HepG2 (cell line): ENCODE measurements at regions not wholly inside any gene's neighbourhood (a gene's known extent, or its start where the extent isn't known, plus 50 kb on each side); places are given as distances from the start of the nearest gene placed in this dataset.

Experiments used
- ATAC-seq: fragments of 200-7000 bp; cut with Tn5 transposase; 3 replicates; pipeline ENCODE4 v1.9.1; 2020; ENCODE audit warnings: mild to moderate bottlenecking, moderate library complexity
- BruUV-seq: library from RNA; stranded (reverse); fragments of 400-500 nt; replicated peaks from 2 replicates; lab custom pipeline; 2021; lab: Mats Ljungman, UMichigan
- CTCF ChIA-PET: fragments of 300-600 bp; formaldehyde crosslinking; extraction: SDS; loops from one replicate; lab custom pipeline; 2021; ENCODE audit warnings: low total read pairs, inconsistent platforms, low intra/inter-chr PET ratio; lab: Yijun Ruan, JAX
- POLR2A ChIA-PET: fragments of 350-600 bp; sonication (Branson Sonifier 250); formaldehyde crosslinking; loops from one replicate; lab custom pipeline; 2020; ENCODE audit warnings: antibody characterized with exemption, inconsistent platforms; lab: Yijun Ruan, JAX
- DNase-seq: peaks from one replicate; pipeline ENCODE4 v3.0.0-alpha.2; 2015; ENCODE audit warnings: low spot score
- FAIRE-seq: peaks from 3 replicates; lab custom pipeline; 2011; peaks lifted over from hg19 to GRCh38; lab: Jason Lieb, UNC
- H2AFZ ChIP-seq: one replicate; pipeline ENCODE4 v1.6.1; 2011; ENCODE audit warnings: low read length, inconsistent platforms
- H3K27ac ChIP-seq: fragments of 300-600 bp; 3 replicates; pipeline ENCODE4 v1.8.0; 2011; ENCODE audit warnings: mixed run types, mild to moderate bottlenecking, mixed read lengths, low read length, inconsistent platforms; ENCODE audit not compliant: insufficient read depth; ENCODE audit errors: extremely low read length
- H3K27me3 ChIP-seq, 2 experiments: fragments of 200-600 bp in 1 of 2; 2 replicates in 1 of 2; 3 replicates in 1 of 2; pipeline versions ENCODE4 v1.6.0 to v1.8.0; 2011; ENCODE audit warnings: low read length in 2 of 2, mild to moderate bottlenecking in 2 of 2, moderate library complexity in 2 of 2, inconsistent platforms in 1 of 2; ENCODE audit not compliant: insufficient read depth in 2 of 2, control insufficient read depth in 1 of 2
- H3K36me3 ChIP-seq, 2 experiments: fragments of 200-600 bp in 1 of 2; replicated peaks in 1 of 2; 2 replicates in 1 of 2; 3 replicates in 1 of 2; pipeline versions ENCODE4 v1.5.1 to v1.8.0; 2011; ENCODE audit warnings: low read length in 2 of 2, inconsistent platforms in 1 of 2; ENCODE audit not compliant: insufficient read depth in 2 of 2, control insufficient read depth in 1 of 2
- H3K4me1 ChIP-seq: 2 replicates; pipeline ENCODE4 v1.5.1; 2012; ENCODE audit warnings: low read length, inconsistent platforms; ENCODE audit not compliant: insufficient read depth
- H3K4me2 ChIP-seq: 2 replicates; pipeline ENCODE4 v1.6.0; 2011; ENCODE audit warnings: low read depth, low read length, inconsistent platforms
- H3K4me3 ChIP-seq, 3 experiments: fragments of 200-600 bp in 1 of 3; sonication (generic), shearing (Covaris generic) in 1 of 3; replicated peaks in 1 of 3; 2 replicates each; pipeline ENCODE4 v1.5.1; 2011 to 2016; ENCODE audit warnings: low read length in 3 of 3, inconsistent platforms in 2 of 3, low read depth in 2 of 3, mild to moderate bottlenecking in 2 of 3, control low read depth in 1 of 3, mixed read lengths in 1 of 3; ENCODE audit not compliant: insufficient read depth in 1 of 3
- H3K79me2 ChIP-seq: one replicate; pipeline ENCODE4 v1.6.1; 2011; ENCODE audit warnings: low read length, inconsistent platforms; ENCODE audit not compliant: insufficient read depth
- H3K9ac ChIP-seq: 2 replicates; pipeline ENCODE4 v1.6.0; 2011; ENCODE audit warnings: mild to moderate bottlenecking, low read depth, low read length, inconsistent platforms; ENCODE audit not compliant: insufficient read depth
- H3K9me3 ChIP-seq: 2 replicates; pipeline ENCODE4 v1.5.1; 2012; ENCODE audit warnings: mild to moderate bottlenecking, low read length
- H4K20me1 ChIP-seq: 2 replicates; pipeline ENCODE4 v1.6.0; 2011; ENCODE audit warnings: inconsistent platforms, mild to moderate bottlenecking, low read length, moderate library complexity; ENCODE audit not compliant: insufficient read depth
- ARHGAP35 ChIP-seq: sonication (generic); formaldehyde crosslinking; IDR thresholded peaks from 2 replicates; pipeline ENCODE4 v1.9.0; 2022; ENCODE audit warnings: mild to moderate bottlenecking, inconsistent platforms, moderate library complexity, missing genetic modification reagents, borderline replicate concordance
- ATF5 ChIP-seq: sonication (generic); formaldehyde crosslinking; IDR thresholded peaks from 2 replicates; pipeline ENCODE4 v1.4.0; 2020; ENCODE audit warnings: mild to moderate bottlenecking, low read depth, missing genetic modification reagents
- CEBPZ ChIP-seq: IDR thresholded peaks from 2 replicates; pipeline ENCODE4 v1.6.1; 2012; ENCODE audit warnings: low read length, improper control_type of control experiment
- HES4 ChIP-seq: sonication (generic); formaldehyde crosslinking; IDR thresholded peaks from 2 replicates; pipeline ENCODE4 v1.9.0; 2021; ENCODE audit warnings: mild to moderate bottlenecking, missing genetic modification reagents, borderline replicate concordance
- LRRFIP1 ChIP-seq: sonication (generic); formaldehyde crosslinking; conservative IDR thresholded peaks from 2 replicates; pipeline ENCODE4 v1.4.0; 2020; ENCODE audit warnings: missing genetic modification reagents
- MLLT10 ChIP-seq: sonication (generic); formaldehyde crosslinking; IDR thresholded peaks from 2 replicates; pipeline ENCODE4 v1.4.0; 2020; ENCODE audit warnings: missing genetic modification reagents
- MTERF4 ChIP-seq: sonication (generic); formaldehyde crosslinking; IDR thresholded peaks from 2 replicates; pipeline ENCODE4 v1.8.0; 2023; ENCODE audit warnings: mild to moderate bottlenecking, missing genetic modification reagents
- PCBP2 ChIP-seq: fragments of 200-400 bp; formaldehyde crosslinking; optimal IDR thresholded peaks from 2 replicates; pipeline ENCODE3; 2018; ENCODE audit warnings: low read length, low read depth; ENCODE audit not compliant: poor library complexity, severe bottlenecking
- POLR2A ChIP-seq, 2 experiments: IDR thresholded peaks; 2 replicates each; pipeline ENCODE4 v1.6.1; 2011; ENCODE audit warnings: low read depth in 2 of 2, low read length in 2 of 2, mild to moderate bottlenecking in 1 of 2, moderate library complexity in 1 of 2; ENCODE audit not compliant: insufficient read depth in 1 of 2
- SAP130 ChIP-seq: IDR thresholded peaks from 2 replicates; pipeline ENCODE4 v1.6.1; 2016; ENCODE audit warnings: low read depth
- ZNF282 ChIP-seq: fragments of 450-650 bp; IDR thresholded peaks from 2 replicates; pipeline ENCODE4 v1.6.1; 2018; ENCODE audit not compliant: partially characterized antibody
- ZNF460 ChIP-seq: sonication (generic); formaldehyde crosslinking; IDR thresholded peaks from 2 replicates; pipeline ENCODE4 v1.5.1; 2020; ENCODE audit warnings: missing genetic modification reagents, mild to moderate bottlenecking, borderline replicate concordance
- WGBS: methylation state at CpG from one replicate; pipeline ENCODE4 v1.1.6; 2017; ENCODE audit warnings: low lambda C conversion rate; 5-methylcytosine and 5-hydroxymethylcytosine counted together
- in situ Hi-C: cut with HindIII; loops from 2 replicates; pipeline ENCODE4 v1.10.0; 2017; ENCODE audit warnings: low pct_unique_long_range_greater_than_20kb; ENCODE audit not compliant: extremely low pct_ligation_motif_present
- intact Hi-C: fragments of 100-400 bp; cut with micrococcal nuclease; formaldehyde crosslinking; loops from one replicate; pipeline ENCODE4 v1.10.0; 2022; ENCODE audit not compliant: unreplicated experiment

- H3K4me1 ChIP-seq, result no peaks in the 10 kb centered on the region
- TF ChIP-seq CEBPZ, result no peak
- no peak overlapping the region for H2AFZ ChIP-seq
- 0% methylated on average over 2 of the region's 4 CpGs for WGBS
- no peak overlapping the region for H3K4me2 ChIP-seq
- no peaks in the 10 kb centered on the region for H3K9me3 ChIP-seq
- H3K4me3 ChIP-seq, result no peak overlapping the region
- ChIA-PET CTCF (no interaction called here), POLR2A (no interaction called here)
- no peak overlapping the region for H3K27ac ChIP-seq
- in situ Hi-C loops, result no loop called here
- no TSS peak for BruUV-seq
- intact Hi-C loops, result no loop called here
- no peaks in the 10 kb centered on the region for H3K36me3 ChIP-seq
- FAIRE-seq, result no peak
- no peaks in the 10 kb centered on the region for H4K20me1 ChIP-seq
- H3K9ac ChIP-seq, result no peak overlapping the region
- ATAC-seq, result no peak
- DNase-seq, result no peak
- no peaks in the 10 kb centered on the region for H3K27me3 ChIP-seq
- no peaks in the 10 kb centered on the region for H3K79me2 ChIP-seq
Observed at GRCh38 chrX:99901091-99901490, 509.0 kb downstream of the PCDH19 start.

GRCh38 chrX:99887918-99888317 is 522.2 kb downstream of the PCDH19 start:
- Histone ChIP-seq H3K9ac (no peak overlapping the region), H2AFZ (no peak overlapping the region), H3K4me3 (no peak overlapping the region), H3K4me1 (no peaks in the 10 kb centered on the region), H3K27me3 (no peaks in the 10 kb centered on the region), H3K4me2 (no peak overlapping the region), H3K36me3 (no peaks in the 10 kb centered on the region), H3K9me3 (no peaks in the 10 kb centered on the region), H4K20me1 (no peaks in the 10 kb centered on the region), H3K79me2 (no peaks in the 10 kb centered on the region), H3K27ac (no peak overlapping the region)
- intact Hi-C loops (no loop called here), in situ Hi-C loops (no loop called here)
- DNase-seq (no peak), ATAC-seq (no peak), FAIRE-seq (no peak)
- CTCF ChIA-PET, result no interaction called here
- POLR2A ChIA-PET, result no interaction called here
- 50% methylated on average over 16 of the region's 18 CpGs for WGBS
- no TSS peak for BruUV-seq
- TF ChIP-seq HES4 (CRISPR knock-in tag), result no peak
- no peak for TF ChIP-seq ARHGAP35 (CRISPR knock-in tag)
- no peak for TF ChIP-seq POLR2A (IDR thresholded peaks at IDR 0.05; ENCODE audit: insufficient read depth in 1 of 2, low read depth in 2 of 2, low read length in 2 of 2)
- TF ChIP-seq MLLT10 (CRISPR knock-in tag), result no peak
- TF ChIP-seq ATF5 (CRISPR knock-in tag), result no peak
- TF ChIP-seq LRRFIP1 (CRISPR knock-in tag), result no peak
- no peak for TF ChIP-seq SAP130 (CRISPR knock-in tag)
- no peak for TF ChIP-seq PCBP2
- TF ChIP-seq ZNF282, result no peak
- no peak for TF ChIP-seq ZNF460 (CRISPR knock-in tag)
- no peak for TF ChIP-seq MTERF4
